ENCODE measurements at regions not wholly inside any gene's neighbourhood (a gene's known extent, or its start where the extent isn't known, plus 50 kb on each side); places are given as distances from the start of the nearest gene placed in this dataset.

GRCh38 chr12:25784669-25785068 lies 173.8 kb upstream of the RASSF8 start:
- TF ChIP-seq, protein P1, sequence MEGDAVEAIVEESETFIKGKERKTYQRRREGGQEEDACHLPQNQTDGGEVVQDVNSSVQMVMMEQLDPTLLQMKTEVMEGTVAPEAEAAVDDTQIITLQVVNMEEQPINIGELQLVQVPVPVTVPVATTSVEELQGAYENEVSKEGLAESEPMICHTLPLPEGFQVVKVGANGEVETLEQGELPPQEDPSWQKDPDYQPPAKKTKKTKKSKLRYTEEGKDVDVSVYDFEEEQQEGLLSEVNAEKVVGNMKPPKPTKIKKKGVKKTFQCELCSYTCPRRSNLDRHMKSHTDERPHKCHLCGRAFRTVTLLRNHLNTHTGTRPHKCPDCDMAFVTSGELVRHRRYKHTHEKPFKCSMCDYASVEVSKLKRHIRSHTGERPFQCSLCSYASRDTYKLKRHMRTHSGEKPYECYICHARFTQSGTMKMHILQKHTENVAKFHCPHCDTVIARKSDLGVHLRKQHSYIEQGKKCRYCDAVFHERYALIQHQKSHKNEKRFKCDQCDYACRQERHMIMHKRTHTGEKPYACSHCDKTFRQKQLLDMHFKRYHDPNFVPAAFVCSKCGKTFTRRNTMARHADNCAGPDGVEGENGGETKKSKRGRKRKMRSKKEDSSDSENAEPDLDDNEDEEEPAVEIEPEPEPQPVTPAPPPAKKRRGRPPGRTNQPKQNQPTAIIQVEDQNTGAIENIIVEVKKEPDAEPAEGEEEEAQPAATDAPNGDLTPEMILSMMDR (IDR thresholded peaks at IDR 0.05) = no peak
- TF ChIP-seq EZH2phosphoT487 (IDR thresholded peaks at IDR 0.05) = no peak

Measured in neural progenitor cell (in vitro differentiated cells).